ENCODE measurements at regions not wholly inside any gene's neighbourhood (a gene's known extent, or its start where the extent isn't known, plus 50 kb on each side); places are given as distances from the start of the nearest gene placed in this dataset.
"Not testable (repeated sequence)": the region's sequence is repeated elsewhere in the genome, so short reads cannot be mapped to it uniquely, and the experiment has no call there.

DNA sequence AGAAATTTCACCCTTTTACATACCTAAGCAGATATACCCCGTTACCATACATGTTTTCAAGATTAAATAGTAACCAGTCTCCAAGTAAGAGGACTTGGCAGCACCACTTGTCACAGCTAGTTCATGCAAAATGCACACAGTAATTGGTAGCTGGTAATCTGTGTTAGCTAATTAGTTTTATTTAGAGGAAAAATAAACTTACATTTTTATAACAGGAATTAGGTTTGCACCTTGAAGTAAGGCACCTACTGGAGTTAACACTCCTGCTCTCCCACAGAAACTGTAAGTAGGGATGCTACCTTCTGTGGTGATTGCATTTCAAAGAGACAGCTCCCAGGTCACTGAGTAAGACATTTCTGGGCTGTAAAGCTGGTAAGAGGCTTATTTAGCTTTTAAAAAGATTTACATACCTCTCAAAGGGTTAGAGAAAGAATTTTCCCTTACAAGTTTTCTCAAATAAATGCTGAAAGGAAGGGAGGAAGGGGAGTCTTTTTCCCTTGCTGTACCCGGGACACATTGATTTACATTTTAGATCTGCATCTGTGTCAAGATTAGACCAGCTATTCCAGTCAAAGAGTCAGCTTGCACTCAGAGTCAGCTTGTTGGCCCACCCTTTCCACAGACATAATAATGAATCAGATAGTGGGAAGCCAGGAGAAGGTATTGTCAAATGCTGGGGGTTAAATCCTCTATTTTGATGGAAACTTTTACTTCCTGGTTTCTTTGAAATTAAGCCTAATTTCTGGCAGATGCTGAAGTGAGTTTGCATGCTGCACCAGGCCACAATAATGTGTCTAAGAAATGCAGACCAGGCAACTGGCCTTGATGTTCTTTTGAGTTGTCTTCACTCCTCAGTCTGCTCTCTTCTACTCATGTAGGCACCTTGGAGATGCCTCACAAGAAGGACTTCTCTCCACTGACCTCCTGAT, 77.6 kb upstream of the CHD2 start:
- no peak overlapping the region for H3K4me3 ChIP-seq (ENCODE audit: low read depth, low read length)
- DNase-seq (ENCODE audit: low read depth): no peak

DNA sequence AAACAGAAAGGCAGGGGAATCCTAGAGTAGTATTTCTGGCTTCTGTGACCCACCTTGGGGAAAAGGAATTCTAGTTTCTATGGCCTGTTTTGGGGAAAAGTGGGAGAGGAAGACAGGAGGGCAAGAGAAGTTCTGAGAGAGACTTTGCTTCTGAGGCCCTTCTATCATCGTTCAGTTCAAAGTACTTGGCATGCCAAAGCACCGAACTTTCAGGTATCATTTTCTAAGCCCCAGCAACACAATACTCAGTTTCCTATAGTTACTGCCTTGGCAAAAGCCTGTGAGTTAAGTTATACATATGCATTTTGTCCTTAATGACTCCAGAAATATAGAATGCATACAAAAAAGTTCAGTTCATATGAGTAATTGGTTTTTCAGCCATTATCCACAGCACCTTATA, 74.1 kb upstream of the CHD2 start:
- no peak overlapping the region for H3K4me3 ChIP-seq (ENCODE audit: low read depth, low read length)
- no peak for DNase-seq (ENCODE audit: low read depth)
- TF ChIP-seq, protein P1, sequence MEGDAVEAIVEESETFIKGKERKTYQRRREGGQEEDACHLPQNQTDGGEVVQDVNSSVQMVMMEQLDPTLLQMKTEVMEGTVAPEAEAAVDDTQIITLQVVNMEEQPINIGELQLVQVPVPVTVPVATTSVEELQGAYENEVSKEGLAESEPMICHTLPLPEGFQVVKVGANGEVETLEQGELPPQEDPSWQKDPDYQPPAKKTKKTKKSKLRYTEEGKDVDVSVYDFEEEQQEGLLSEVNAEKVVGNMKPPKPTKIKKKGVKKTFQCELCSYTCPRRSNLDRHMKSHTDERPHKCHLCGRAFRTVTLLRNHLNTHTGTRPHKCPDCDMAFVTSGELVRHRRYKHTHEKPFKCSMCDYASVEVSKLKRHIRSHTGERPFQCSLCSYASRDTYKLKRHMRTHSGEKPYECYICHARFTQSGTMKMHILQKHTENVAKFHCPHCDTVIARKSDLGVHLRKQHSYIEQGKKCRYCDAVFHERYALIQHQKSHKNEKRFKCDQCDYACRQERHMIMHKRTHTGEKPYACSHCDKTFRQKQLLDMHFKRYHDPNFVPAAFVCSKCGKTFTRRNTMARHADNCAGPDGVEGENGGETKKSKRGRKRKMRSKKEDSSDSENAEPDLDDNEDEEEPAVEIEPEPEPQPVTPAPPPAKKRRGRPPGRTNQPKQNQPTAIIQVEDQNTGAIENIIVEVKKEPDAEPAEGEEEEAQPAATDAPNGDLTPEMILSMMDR (IDR thresholded peaks at IDR 0.05; ENCODE audit: control insufficient read depth, extremely low read depth, insufficient read depth): no peak

More for the DNA sequence above, 77.6 kb upstream of the CHD2 start:
- TF ChIP-seq, protein P1 (IDR thresholded peaks at IDR 0.05; ENCODE audit: control insufficient read depth, extremely low read depth, insufficient read depth): no peak

DNA sequence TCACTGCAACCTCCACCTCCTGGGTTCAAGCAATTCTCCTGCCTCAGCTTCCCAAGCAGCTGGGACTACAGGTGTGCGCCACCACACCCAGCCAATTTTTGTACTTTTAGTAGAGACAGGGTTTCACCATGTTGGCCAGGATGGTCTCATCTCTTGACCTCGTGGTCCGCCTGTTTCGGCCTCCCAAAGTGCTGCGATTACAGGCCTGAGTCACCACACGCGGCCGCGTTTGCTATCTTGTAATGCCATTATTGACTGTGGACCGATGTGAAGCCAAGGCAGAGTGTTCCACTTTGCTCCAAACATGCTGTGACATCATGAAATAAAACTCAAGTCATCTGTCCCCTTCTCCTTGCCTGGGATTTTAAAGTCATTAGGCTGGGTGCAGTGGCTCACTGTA, 72.1 kb upstream of the CHD2 start:
- not testable (repeated sequence) for DNase-seq (ENCODE audit: low read depth)

DNA sequence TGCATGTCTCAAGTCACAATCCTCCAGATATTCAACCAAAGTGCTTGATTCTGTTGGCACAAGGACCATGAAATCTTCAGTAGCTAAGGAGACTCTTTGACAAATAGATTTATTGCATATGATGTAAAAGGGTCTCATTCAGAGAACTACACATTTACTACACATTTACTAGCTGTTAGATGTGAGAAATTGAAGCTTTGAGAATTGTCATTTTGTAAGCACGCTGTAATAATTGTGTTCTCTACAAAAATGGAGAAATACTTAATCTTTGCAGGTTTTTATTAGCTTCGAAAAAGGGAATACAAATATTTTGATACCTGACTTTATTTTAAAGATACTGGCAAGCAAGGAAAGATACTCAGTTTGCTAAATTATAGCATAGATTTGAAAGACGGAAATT, 70.2 kb upstream of the CHD2 start:
- TF ChIP-seq, protein P1 (IDR thresholded peaks at IDR 0.05; ENCODE audit: control insufficient read depth, extremely low read depth, insufficient read depth): no peak
- no peak for DNase-seq (ENCODE audit: low read depth)
- H3K4me3 ChIP-seq (ENCODE audit: low read depth, low read length): no peak overlapping the region

More for the DNA sequence above, 72.1 kb upstream of the CHD2 start:
- H3K4me3 ChIP-seq (ENCODE audit: low read depth, low read length): not testable (repeated sequence)

DNA sequence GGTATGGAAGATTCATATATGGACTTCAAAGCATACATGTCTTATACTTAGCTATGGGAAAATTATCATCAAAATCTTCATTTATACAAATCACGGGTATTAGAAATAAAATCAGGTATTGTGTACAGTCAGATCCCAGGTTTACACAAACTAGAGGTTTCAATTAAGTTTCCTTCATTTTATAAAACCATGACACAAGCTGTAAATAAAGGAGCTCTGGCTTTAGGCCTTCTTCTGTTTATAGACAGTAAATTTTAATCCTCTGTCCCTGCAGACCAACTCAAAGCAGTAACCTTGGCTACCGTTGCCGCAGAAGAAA, 68.8 kb upstream of the CHD2 start:
- TF ChIP-seq, protein P1 (IDR thresholded peaks at IDR 0.05; ENCODE audit: control insufficient read depth, extremely low read depth, insufficient read depth): no peak
- H3K4me3 ChIP-seq (ENCODE audit: low read depth, low read length): peak overlapping the region; percentile 13; the same call in 1 of the 2 replicates
- no peak for DNase-seq (ENCODE audit: low read depth)

DNA sequence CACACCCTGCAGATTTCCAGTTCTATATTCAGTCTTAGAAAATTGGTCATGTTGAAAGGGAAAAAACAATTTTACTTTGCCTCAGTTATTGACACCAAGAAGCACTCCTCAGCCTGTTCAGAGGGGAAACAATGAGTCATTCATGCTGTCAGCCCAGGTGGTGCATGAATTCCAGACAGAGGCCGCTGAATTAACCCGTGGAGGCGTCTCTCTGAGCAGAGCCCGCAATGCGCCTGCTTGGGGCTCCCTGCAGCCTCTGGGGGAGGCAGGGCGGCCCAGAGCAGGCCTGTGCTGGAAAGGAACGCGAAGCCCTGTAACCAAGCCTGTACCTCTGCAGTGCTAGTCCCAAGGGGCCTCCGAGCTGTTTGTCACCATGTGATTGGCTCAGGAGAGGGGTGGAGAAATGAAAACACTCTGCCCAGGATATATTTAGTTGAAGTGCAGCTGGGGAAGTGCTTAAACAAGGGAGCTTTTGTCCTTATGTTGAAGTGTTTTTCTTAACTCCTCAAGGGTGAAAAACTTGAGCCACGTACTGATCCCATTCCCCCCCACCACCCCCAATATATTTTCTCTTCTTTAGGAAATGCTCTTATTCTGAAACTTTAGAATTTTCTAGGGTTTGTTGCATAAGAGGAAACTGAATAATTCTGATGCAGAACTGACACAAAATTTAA, 68.3 kb upstream of the CHD2 start:
- H3K4me3 ChIP-seq (ENCODE audit: low read depth, low read length): peak overlapping the region; percentile 13; the same call in 1 of the 2 replicates
- DNase-seq (ENCODE audit: low read depth): peak; percentile 65
- TF ChIP-seq, protein P1 (IDR thresholded peaks at IDR 0.05; ENCODE audit: control insufficient read depth, extremely low read depth, insufficient read depth): no peak

DNA sequence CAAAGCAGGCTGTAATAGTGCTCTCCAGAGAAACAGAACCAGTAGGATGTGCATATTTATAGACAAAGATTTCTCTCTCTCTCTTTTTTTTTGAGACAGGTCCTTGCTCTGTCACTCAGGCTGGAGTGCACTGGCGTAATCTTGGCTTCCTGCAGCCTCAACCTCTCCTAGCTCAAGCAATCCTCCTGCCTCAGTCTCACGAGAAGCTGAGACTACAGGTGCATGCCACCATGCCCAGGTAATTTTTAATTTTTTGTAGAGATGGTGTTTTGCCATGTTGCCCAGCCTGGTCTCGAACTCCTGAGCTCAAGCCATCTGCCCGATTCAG, 67.1 kb upstream of the CHD2 start:
- TF ChIP-seq, protein P1 (IDR thresholded peaks at IDR 0.05; ENCODE audit: control insufficient read depth, extremely low read depth, insufficient read depth): no peak
- H3K4me3 ChIP-seq (ENCODE audit: low read depth, low read length): no peak overlapping the region
- no peak for DNase-seq (ENCODE audit: low read depth)
